GF-D8 (cell line): ENCODE measurements at regions not wholly inside any gene's neighbourhood (a gene's known extent, or its start where the extent isn't known, plus 50 kb on each side); places are given as distances from the start of the nearest gene placed in this dataset.

Experiments
- DNase-seq: peaks from one replicate; lab custom pipeline; 2025; lab: John Stamatoyannopoulos, UW

DNA sequence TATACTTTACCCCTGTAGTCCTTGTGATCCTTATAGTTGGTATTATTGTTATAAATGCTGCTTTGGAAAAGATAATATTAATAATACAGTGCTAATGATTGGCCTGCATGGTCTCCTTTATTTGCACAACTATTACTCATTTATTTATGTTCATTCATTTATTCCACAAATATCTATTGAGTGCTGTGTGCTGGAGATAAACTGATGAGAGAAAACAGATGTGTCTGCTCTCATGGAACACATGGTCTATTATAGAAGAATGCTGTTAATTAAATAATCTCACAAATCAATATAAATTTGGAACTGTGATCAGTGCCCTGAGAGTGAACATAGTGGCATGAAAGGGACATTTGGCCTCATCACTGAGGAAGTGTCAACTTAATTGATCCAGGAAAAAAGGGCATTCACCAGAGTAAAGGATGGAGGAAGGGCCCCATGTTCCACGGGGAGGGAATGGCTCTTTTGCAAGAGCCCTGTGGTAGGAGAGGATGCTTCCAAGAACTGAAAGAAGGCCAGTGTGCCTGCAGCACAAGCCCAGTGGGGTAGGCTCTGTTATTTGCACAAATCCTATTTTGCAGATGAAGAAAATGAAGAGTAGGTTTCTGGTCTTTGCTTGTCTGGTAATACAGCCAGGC lies 91.5 kb upstream of the STK39 start:
- DNase-seq: no peak

DNA sequence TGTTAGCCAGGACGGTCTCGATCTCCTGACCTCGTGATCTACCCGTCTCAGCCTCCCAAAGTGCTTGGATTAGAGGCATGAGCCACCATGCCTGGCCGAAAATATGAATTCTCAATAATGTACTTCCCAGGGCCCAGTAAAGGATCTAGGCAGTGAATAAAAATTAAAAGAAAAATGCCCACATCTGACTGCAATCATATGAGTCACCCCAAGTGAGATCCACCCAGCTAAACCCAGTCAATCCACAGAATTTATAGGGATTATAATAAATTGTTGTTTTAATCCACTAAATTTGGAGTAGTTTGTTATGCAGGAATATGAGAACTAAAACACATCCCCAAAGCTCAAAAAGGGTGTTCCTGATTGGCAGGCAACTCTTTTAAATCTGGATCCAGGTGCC lies 93.5 kb upstream of the STK39 start:
- no peak for DNase-seq

DNA sequence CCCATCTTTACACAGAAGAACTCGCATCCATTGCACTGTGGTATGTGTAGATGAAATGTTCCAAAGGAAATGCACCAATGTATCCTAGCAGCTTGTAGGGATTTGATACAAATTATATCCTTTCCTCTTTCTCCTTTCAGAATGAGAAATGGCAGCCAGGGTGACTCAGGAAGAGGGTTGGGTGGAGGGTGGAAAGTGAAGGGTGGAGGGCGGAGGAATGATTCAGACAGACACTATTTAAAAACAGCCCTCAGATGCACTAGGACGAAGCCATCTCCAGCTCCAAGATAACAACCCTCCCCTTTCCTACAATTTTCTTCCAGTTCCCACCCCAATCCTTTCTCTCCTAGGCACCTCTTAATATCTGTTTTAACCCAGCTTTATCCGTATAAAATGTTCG lies 96.2 kb upstream of the STK39 start:
- DNase-seq: no peak

DNA sequence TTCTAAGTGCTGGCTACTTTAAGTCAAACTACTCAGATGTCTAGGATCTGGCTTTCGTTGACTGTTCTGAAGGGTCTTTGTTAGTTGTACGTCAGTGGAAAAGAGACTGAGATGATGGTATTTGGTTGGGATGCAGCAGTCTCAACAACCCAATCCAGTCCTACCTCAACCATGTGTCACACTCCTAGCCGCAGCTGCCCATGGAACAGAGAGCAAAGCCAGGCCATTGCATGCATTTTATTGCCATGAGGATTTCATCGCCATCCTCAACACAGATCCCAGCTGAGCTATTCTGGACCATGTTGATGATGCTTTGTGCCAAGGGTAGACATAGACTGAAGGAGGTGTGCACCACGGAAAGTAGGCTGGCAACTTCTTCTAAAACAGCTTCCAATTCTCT lies 97.3 kb upstream of the STK39 start:
- DNase-seq: no peak

DNA sequence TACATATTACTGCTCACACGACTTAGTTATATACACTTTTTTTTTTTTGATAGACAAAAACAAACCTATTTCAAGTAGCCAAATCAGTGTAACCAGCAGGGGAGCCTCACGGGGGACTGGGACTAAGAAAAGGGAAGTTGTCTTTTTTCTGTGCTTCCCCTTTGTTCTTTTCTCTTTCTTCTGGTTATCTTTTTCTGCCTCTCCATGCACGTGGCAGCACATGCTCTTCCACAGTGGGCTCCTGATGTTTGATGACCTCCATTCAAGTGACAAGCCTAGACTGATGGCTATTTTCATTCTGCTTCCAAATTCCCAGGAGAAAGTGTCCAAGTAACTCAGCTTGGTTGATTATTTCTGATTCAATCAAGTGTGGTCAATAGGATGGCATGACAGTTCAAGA lies 98.2 kb upstream of the STK39 start:
- DNase-seq: peak; percentile 19

DNA sequence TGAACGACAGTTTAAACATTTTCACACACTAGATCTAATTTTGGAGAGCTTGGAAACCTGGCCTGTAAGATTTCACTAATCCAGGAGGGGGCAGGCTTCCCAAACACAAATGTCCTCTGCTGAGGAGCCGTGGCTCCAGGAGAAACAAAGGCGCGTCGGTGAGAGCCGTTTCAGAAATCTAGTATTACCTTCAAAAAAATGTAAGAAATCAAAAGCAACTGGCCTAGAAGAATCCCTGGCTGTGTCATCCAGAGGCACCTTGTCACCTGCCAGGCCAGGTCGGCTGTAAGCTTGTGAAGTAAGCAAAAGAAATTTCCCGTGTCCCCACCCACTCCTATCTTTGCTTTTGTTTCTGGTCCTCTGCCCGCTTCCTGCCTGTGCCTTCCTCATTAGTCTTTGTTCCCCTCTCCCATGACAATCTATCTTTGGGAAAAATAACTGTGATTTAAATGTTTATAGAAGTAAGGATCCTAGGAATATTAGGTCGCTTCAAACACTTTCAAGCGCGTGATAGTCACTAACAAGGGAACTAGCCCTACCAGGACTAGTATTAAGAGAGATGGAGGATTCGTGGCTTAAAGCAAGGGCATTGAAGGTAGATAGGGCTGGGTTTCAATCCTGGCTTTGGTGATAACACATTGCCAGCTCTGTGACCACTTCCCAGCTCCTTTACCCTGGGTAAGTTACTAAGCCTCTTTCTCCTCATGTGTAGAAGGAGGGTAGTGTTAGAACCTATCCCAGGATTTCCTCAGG lies 99.5 kb upstream of the STK39 start:
- DNase-seq: peak; percentile 17

DNA sequence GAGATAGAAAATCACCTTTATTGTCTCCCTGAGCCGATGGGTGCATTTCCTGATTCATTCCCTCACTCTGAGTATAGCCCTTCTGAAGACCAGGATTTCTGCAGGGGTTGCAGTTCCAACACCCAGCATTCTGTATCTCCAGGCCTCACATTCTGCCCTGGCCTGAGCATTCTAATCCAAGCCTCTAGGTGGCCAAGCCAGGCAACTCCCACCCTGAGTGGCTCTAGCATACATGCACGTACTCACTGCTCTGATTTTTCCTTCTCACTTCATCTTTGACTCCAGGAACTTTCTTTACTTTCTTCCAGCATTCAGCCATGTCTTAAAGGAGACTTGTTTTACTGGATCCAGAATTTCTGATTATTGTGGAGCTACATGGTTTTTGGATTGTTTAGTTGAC lies 100.7 kb upstream of the STK39 start:
- DNase-seq: peak; percentile 3

DNA sequence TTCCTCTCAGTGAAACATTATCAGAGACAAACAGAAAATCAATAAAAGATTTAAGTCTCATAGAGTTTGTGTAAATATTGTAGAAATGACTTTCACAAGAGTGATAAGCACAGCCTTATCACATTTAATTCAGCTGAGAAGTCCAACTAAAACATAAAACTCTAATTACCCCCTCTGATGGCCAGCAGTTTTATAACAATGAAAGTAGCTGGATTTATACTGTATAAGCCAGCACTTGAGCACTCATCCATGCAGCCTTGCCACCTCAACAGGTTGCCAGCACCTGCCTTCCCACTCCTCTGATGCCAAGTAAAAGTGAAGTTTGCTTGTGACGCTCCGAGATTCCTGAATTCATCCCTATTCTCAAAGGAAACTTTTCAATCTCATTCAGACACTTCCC lies 103.0 kb upstream of the STK39 start:
- no peak for DNase-seq

DNA sequence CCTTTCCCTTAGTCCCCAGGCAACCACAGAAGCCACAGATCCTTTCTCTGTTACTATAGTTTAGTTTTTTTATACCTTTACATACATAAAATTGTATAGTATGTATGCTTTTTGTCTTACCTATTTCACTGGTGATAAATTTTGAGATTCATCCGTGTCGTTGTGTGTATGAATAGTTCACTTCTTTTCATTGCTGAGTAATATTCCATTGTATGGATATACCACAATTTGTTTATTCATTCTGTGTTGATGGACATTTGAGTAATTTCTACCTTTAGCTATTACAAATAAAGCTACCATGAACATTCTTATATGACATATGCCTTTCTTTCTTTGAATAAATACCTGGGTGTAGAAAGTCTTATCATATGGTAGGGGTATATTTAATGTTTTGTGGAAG lies 102.8 kb upstream of the CERS6 start:
- no peak for DNase-seq

DNA sequence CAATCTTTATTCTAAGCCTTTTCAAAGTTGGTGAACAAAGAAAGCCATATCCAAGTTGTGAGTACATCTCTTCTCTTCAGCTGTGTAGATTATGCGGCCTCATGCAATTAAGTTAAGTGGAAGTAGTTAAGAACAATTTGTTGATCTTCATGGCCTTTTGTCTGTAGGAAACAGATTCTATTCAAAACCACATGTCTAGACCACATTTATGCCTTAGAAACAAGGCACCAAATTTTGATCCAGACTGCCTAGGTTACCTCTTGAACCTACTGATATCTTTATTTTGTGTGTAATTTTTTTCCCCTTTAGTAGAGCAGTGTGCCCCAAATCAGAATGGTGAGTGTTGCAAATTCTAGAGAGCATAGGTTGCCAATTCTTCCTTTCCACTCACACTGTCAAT lies 101.6 kb upstream of the CERS6 start:
- no peak for DNase-seq

DNA sequence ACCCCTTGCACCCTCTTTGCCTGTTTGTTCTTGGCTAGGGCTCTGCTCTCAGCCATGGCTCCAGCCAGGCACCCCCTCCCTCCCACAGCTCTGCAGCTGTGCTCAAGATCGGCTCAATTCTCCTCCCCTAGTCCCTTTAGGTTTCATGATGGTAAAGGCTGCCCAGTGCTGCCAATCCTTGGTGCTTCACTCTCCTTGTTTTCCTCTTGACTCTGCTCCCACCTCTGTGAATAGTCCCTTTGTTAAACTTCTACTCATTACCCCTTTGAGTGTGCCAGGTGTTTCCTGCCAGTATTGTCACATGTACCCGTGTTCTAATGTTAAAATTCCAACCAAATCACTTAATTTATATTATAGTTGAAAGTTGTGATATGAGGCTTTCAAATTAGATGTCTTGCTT lies 101.0 kb upstream of the CERS6 start:
- DNase-seq: no peak

DNA sequence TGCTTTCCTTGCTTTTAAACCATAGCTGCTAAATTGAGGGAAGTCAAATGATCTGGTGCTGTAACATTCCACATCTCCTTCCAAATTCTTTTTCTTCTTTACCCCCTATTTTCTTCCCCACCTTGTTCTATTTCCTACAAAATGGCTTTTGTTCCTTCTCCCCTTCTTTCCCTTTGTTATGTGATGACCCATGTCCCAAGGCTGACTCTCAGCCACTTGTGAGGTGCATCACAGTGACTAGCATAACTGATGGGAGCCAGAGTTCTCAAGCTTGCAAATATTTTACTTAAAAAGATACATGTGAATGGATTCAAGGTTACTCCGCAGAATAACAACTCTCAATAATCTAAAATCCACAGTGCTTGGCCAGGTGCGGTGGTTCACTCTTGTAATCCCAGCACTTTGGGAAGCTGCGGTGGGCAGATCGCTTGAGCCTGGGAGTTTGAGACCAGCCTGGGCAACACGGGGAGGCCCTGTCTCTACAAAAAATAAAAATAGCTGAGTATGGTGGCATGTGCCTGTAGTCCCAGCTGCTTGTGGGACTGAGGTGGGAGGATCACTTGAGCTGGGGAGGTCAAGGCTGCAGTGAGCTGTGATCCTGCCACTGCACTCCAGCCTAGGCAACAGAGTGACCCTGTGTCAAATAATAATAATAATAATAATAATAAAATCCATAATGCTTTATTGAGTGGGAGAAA lies 100.1 kb upstream of the CERS6 start:
- no peak for DNase-seq

DNA sequence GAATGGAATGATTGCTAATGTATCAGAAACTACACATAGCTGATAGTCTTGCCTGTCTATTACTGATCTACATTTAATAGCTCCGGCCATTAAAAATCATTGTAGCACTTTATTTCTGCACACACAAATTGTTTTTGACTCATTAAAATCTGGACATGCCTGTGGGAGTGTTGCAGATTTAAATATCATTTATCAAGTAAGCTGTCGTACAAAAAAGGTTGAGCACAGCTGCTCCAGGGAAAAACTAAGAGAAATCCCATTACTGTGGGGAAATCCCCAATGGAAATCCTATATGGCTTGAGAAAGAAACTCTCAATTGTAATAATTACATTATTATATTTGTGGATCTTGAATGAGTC lies 99.6 kb upstream of the CERS6 start:
- DNase-seq: no peak

DNA sequence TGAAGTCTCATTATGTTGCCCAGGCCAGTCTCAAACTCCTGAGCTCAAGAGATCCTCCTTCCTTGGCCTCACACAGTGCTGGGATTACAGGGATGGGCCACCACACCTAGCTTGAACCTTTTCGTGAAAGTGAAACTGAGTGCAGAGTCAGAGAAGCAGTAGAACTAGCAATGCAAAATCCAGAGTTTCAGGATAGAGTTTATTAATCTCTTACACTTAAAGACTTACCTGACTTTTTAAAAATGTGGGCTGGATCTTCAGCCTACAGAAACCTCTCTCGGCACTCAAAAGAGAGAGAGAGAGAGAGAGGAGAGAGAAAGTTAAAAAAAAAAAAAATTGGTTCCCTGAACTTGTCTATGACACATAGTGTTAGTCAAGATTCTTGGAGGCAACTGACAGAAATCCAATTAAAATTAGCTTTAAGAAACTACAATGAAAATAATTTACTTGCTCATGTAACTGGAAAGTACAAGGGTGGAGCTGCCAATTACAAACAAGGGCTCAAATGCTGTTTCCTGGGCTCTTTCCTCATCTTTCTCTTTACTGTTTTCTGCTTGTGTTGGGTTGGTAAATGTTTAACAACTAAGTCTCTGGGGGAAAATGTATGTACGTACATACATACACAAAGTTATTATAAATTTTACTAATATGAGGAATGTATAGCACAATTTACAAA lies 98.1 kb upstream of the CERS6 start:
- no peak for DNase-seq

DNA sequence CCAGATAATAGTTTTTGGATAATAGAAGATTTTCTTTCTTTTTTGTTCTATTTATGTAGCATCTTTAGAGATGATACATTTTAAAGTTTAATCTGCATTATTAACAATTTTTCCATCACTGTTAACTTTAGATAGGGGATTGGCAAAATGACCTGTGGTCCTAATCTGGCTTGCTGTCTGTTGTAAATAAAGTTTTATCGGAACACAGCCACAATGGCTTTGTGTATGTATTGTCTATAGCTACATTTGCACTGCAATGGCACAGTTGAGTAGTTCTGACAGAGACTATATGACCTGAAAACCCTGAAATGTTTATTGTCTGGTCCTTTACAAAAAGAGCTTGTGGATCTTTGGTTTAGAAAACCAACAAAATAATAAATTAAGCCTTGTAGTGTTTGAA lies 97.0 kb upstream of the CERS6 start:
- DNase-seq: no peak

DNA sequence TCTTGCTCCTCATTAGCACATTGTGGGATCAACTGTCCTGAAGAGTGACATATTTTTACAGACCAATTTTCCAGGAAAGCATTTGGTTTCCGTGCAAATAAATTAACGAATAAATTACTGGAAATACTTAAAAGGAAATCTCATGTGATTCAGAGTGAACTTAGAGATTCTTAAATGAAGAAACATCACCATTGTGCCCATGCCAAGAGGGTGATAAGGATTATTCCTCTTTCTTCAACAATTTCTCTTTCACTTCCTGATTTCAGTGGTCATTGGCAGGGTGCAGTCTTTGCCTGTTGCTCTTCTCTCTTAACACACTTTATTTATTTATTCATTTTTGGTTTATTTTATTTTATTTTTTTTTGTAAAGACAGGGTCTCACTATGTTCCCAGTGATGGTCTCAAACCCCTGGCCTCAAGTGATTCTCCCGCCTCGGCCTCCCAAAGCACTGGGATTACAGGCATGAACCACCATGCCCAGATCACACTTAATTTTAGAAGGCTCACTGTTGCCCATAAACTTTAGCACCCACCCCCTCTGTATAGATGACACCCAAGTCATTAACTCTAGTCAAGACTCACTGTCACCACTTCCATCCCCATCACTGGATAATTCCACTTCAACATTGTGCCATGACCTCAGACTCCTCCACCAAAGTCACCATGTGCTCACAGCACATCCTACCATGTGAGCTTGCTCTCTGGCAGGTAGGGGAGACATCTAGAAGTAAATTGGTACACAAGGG lies 92.6 kb upstream of the CERS6 start:
- no peak for DNase-seq

DNA sequence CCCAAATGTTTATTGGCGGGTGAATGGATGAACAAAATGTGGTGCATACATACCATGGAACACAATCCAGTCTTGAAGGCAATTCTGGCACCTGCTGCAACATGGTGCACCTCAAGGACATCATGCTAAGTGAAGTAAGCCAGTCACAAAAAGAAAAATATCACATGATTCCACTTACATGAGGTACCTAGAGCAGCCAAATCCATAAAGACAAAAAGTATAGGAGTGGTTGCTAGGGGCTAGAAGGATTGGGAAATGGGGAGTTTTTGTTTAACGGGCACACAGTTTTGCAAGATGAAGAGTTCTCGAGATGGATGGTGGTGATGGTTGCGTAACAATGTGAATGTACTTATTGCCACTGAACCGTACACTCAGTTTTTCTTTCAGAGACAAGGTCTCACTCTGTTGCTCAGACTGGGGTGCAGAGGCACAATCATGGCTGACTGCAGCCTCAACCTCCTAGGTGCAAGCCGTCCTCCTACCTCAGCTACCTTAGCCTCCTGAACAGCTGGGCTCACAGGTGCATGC lies 90.9 kb upstream of the CERS6 start:
- no peak for DNase-seq

DNA sequence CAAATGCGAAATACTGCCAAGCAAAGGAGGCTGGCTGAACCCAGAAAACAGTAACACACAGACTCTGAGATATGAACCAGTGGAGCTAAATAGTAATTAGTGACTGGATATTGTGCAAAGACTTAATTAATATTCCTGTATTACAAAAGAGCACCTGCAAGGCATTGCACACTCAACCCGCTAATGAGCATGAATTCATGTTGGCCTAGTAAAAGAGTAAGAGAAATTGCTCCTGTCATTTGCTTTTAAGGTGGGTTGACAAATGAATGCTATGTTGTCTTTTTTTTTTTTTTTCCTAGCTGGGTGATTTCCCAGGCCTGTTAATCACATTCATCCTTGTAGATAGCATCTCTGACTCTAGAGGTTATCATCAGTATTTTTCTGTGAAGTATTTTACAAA lies 87.0 kb upstream of the CERS6 start:
- no peak for DNase-seq

DNA sequence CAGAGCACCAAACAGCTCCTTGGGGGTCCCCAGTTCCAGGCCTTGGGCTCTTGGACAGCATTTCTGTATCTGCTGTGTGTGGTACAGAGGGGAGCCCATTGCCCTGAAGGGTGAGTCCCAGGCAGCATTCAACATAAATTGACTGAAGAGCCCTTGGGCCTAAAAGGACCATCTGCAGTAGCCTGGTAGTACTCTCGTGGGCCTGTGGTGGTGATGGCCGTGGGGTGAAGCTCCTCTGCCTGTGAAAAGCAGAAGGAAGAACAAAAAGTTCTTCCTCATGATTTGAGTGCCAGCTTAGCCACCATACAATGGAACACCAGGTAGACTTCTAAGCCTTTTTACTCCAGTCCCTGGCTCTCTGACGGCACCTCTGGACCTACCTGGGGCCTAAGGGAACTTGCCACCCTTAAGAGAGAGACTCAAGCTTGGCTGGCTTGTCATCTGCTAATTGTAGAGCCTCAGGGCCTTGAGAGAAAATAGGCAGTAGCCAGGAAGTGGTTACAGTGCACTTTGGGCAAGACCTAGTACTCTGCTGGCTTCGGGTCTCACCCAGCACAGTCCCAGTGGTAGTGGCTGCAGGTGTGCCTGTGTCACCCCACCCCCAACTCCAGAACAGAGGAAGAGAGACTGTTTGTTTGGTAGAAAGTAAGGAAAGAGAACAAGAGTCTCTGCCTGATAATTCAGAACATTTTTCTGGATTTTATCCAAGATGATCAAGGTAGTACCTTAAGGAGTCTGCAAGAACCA lies 84.6 kb upstream of the CERS6 start:
- no peak for DNase-seq

DNA sequence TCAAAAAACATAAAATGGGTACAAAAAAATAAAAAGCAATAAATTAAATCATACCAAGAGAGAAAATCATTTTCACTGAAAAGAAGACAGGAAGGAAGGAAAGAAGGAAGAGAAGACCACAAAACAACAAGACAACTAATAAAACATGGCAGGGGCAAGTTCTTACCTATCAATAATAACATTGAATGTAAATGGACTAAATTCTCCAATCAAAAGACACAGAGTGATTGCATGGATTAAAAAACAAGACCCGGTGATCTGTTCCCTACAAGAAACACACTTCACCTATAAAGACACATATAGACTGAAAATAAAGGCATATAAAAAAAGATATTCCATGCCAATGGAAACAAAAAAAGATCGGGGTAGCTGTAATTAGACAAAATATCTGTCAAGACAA lies 82.6 kb upstream of the CERS6 start:
- no peak for DNase-seq

DNA sequence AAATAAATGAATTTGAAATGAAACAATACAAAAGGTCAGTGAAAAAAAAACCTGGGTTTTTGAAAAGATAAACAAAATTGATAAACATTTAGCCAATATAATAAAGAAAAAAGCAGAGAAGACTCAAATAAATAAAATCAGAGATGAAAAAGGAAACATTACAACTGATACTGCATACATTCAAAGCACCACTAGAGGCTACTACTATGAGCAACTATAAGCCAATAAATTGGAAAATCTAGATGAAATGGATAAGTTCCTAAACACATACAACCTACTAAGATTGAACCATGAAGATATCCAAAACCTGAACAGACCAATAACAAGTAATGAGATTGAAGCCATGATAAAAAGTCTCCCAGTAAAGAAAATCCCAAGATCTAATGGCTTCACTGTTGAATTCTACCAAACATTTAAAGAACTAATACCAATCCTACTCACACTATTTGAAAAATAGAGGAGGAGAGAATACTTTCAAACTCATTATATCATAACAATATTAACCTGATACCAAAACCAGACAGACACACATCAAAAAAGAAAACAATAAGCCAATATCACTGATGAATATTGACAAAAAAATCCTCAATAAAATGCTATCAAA lies 80.8 kb upstream of the CERS6 start:
- DNase-seq: no peak
